ENCODE measurements at regions not wholly inside any gene's neighbourhood (a gene's known extent, or its start where the extent isn't known, plus 50 kb on each side); places are given as distances from the start of the nearest gene placed in this dataset.

DNA sequence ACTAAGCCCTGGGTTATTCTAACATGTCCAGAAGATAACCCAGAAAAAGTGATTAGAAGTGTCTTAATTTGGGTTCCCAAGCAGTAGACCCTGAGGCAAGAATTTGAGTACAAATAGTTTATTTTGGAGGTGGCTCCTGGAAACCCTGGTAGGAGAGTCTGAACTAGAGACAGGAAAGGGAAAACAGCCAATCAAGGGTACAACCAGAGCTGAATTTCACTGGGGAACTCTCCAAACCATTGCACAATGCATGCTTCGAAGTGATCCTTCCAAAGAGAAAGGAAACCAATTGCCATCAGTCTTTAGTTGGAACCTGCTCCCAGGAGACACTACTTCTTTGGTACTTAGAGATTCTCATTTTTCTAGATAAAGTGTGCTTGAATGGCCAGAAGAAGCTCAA lies 361.5 kb downstream of the MBD2 start:
- Histone ChIP-seq H3K4me3 (no peak overlapping the region), H3K4me2 (ENCODE audit: insufficient read depth, low read length) (no peak overlapping the region), H3K4me1 (replicated peaks in 1 of 2; ENCODE audit: control insufficient read depth in 2 of 2, insufficient read depth in 2 of 2, low read length in 2 of 2) (no peaks in the 10 kb centered on the region), H3K27ac (ENCODE audit: extremely low read depth, low read depth, low read length) (no peak overlapping the region), H3K9ac (ENCODE audit: insufficient read depth in 1 of 2, low read depth in 2 of 2, low read length in 2 of 2) (no peak overlapping the region), H3K9me3 (replicated peaks; ENCODE audit: control insufficient read depth, insufficient read depth, low read depth, low read length) (no peaks in the 10 kb centered on the region), H3K9me1 (ENCODE audit: control insufficient read depth, insufficient read depth, low read length) (no peaks in the 10 kb centered on the region), H3K36me3 (ENCODE audit: control insufficient read depth, insufficient read depth, low read length) (no peaks in the 10 kb centered on the region), H3K27me3 (ENCODE audit: control insufficient read depth in 2 of 2, insufficient read depth in 2 of 2, low read length in 2 of 2) (no peaks in the 10 kb centered on the region), H2AFZ (ENCODE audit: low read depth, low read length) (no peak overlapping the region), H4K20me1 (replicated peaks; ENCODE audit: control insufficient read depth, insufficient read depth, low read length) (no peaks in the 10 kb centered on the region), H3K79me2 (ENCODE audit: control insufficient read depth, insufficient read depth, low read length) (no peaks in the 10 kb centered on the region)
- ATAC-seq (no peak), DNase-seq (ENCODE audit: extremely low read depth in 1 of 4, low spot score in 3 of 4) (no peak), FAIRE-seq (no peak)
- WGBS (ENCODE audit: insufficient coverage, low coverage, missing lambda C conversion rate) = 0% methylated on average over 1 of the region's 1 CpG
- CTCF ChIA-PET (ENCODE audit: low intra/inter-chr PET ratio) = no interaction called here
- intact Hi-C loops (cut with micrococcal nuclease) (no loop called here), in situ Hi-C loops (cut with MboI) (no loop called here)
- BruUV-seq (replicated peaks) = no TSS peak
- POLR2A ChIA-PET = no interaction called here
- TF ChIP-seq ZNF75A (CRISPR knock-in tag; IDR thresholded peaks at IDR 0.05) (no peak), ZNF174 (CRISPR knock-in tag; IDR thresholded peaks at IDR 0.05) (no peak)

GRCh38 chr18:53861185-53861584 lies 363.3 kb downstream of the MBD2 start:
- CTCF ChIA-PET (ENCODE audit: low intra/inter-chr PET ratio) = no interaction called here
- intact Hi-C loops (cut with micrococcal nuclease) = no loop called here
- TF ChIP-seq MEF2D (tag; conservative IDR thresholded peaks at IDR 0.05; ENCODE audit: low read depth) (no peak), ETV5 (CRISPR knock-in tag; IDR thresholded peaks at IDR 0.05; ENCODE audit: low read depth) (no peak), ZBTB26 (CRISPR knock-in tag; IDR thresholded peaks at IDR 0.05) (no peak), MEF2A (IDR thresholded peaks at IDR 0.05; ENCODE audit: control insufficient read depth, low read depth, low read length) (no peak), KAT8 (IDR thresholded peaks at IDR 0.05; ENCODE audit: low read depth) (no peak), DIDO1 (tag; IDR thresholded peaks at IDR 0.05; ENCODE audit: low read depth) (no peak), GATA2 (CRISPR knock-in tag; IDR thresholded peaks at IDR 0.05) (no peak), DEAF1 (CRISPR knock-in tag; IDR thresholded peaks at IDR 0.05) (no peak), COPS2 (conservative IDR thresholded peaks at IDR 0.05) (no peak), OTX1 (CRISPR knock-in tag; IDR thresholded peaks at IDR 0.05) (no peak), SAFB (IDR thresholded peaks at IDR 0.05; ENCODE audit: borderline replicate concordance, low read depth, low read length) (no peak), ATF2 (CRISPR knock-in tag; IDR thresholded peaks at IDR 0.05) (no peak)

More at GRCh38 chr18:53861185-53861584, 363.3 kb downstream of the MBD2 start:
- in situ Hi-C loops (cut with MboI) = no loop called here
- ATAC-seq (no peak), DNase-seq (ENCODE audit: extremely low read depth in 1 of 4, low spot score in 3 of 4) (no peak), FAIRE-seq (no peak)
- no CpG with 5 or more reads among the region's 1 CpG for WGBS (ENCODE audit: insufficient coverage, low coverage, missing lambda C conversion rate)
- POLR2A ChIA-PET = no interaction called here
- H3K4me1 ChIP-seq (replicated peaks in 1 of 2; ENCODE audit: control insufficient read depth in 2 of 2, insufficient read depth in 2 of 2, low read length in 2 of 2) = no peaks in the 10 kb centered on the region
- H3K9me3 ChIP-seq (replicated peaks; ENCODE audit: control insufficient read depth, insufficient read depth, low read depth, low read length) = no peaks in the 10 kb centered on the region
- H3K9ac ChIP-seq (ENCODE audit: insufficient read depth in 1 of 2, low read depth in 2 of 2, low read length in 2 of 2) = no peak overlapping the region
- H3K4me2 ChIP-seq (ENCODE audit: insufficient read depth, low read length) = no peak overlapping the region
- no peaks in the 10 kb centered on the region for H3K9me1 ChIP-seq (ENCODE audit: control insufficient read depth, insufficient read depth, low read length)
- no peaks in the 10 kb centered on the region for H3K36me3 ChIP-seq (ENCODE audit: control insufficient read depth, insufficient read depth, low read length)
- no peaks in the 10 kb centered on the region for H3K27me3 ChIP-seq (ENCODE audit: control insufficient read depth in 2 of 2, insufficient read depth in 2 of 2, low read length in 2 of 2)
- H3K4me3 ChIP-seq = no peak overlapping the region
- no peaks in the 10 kb centered on the region for H3K79me2 ChIP-seq (ENCODE audit: control insufficient read depth, insufficient read depth, low read length)
- H4K20me1 ChIP-seq (replicated peaks; ENCODE audit: control insufficient read depth, insufficient read depth, low read length) = no peaks in the 10 kb centered on the region
- no peak overlapping the region for H3K27ac ChIP-seq (ENCODE audit: extremely low read depth, low read depth, low read length)
- no peak overlapping the region for H2AFZ ChIP-seq (ENCODE audit: low read depth, low read length)
- BruUV-seq (replicated peaks) = no TSS peak

Measured in K562 (cell line).